GM12878 (cell line): ENCODE measurements at regions not wholly inside any gene's neighbourhood (a gene's known extent, or its start where the extent isn't known, plus 50 kb on each side); places are given as distances from the start of the nearest gene placed in this dataset.

Source experiments
- EP300 ChIP-seq, 2 experiments: fragments of 150-350 bp in 1 of 2; IDR thresholded peaks; 2 replicates each; pipeline ENCODE4 v1.6.1; 2011 to 2012; ENCODE audit warnings: low read depth in 2 of 2, low read length in 2 of 2, borderline replicate concordance in 1 of 2, improper control_type of control experiment in 1 of 2, inconsistent platforms in 1 of 2; ENCODE audit not compliant: control insufficient read depth in 1 of 2
- KDM1A ChIP-seq: fragments of 200-600 bp; sonication (generic); IDR thresholded peaks from 2 replicates; pipeline ENCODE4 v1.6.1; 2016; ENCODE audit warnings: borderline replicate concordance
- POLR2A ChIP-seq: IDR thresholded peaks from 2 replicates; pipeline ENCODE4 v1.6.1; 2011; ENCODE audit warnings: low read depth, mild to moderate bottlenecking, low read length
- RAD21 ChIP-seq: IDR thresholded peaks from 2 replicates; pipeline ENCODE4 v1.6.1; 2011; ENCODE audit warnings: mild to moderate bottlenecking, low read depth, low read length, moderate library complexity; ENCODE audit not compliant: insufficient read depth
- SPI1 ChIP-seq: IDR thresholded peaks from 2 replicates; pipeline ENCODE4 v1.6.1; 2011; ENCODE audit warnings: low read depth, mild to moderate bottlenecking, low read length, moderate library complexity, borderline replicate concordance; ENCODE audit not compliant: insufficient read depth
- ZNF207 ChIP-seq: fragments of 450-650 bp; IDR thresholded peaks from 2 replicates; pipeline ENCODE4 v1.6.1; 2014; ENCODE audit warnings: antibody characterized with exemption, mild to moderate bottlenecking, borderline replicate concordance

GRCh38 chr11:46222490-46223251, 54.8 kb upstream of the CREB3L1 start:
- TF ChIP-seq EP300 (IDR thresholded peaks at IDR 0.05; ENCODE audit: borderline replicate concordance in 1 of 2, control insufficient read depth in 1 of 2, low read depth in 2 of 2, low read length in 2 of 2): no peak
- no peak for TF ChIP-seq SPI1
- no peak for TF ChIP-seq RAD21
- TF ChIP-seq POLR2A: no peak
- TF ChIP-seq KDM1A: no peak
- no peak for TF ChIP-seq ZNF207
